ENCODE measurements at regions not wholly inside any gene's neighbourhood (a gene's known extent, or its start where the extent isn't known, plus 50 kb on each side); places are given as distances from the start of the nearest gene placed in this dataset.

DNA sequence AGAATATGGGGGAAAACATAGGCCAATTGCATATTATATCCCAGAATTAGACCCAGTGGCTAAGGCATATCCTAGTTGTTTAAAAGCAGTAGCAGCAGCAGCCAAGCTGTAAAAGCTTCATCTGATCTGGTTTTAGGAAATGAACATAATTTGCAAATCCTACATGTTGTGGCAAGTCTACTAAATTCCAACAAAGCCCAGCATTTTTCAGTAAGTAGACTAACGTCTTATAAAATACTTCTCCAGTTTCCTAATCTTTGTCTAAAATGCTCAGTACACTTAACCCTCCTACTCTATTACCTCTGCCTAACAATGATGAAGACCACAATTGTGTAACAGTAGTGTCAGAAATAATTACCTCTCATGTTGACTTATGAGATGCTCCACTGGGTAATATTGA, 70.9 kb upstream of the RERGL start:
- H3K27ac ChIP-seq (ENCODE audit: low read depth) = no peak overlapping the region
- peaks cover 5% of the 10 kb centered on the region; the same call in 1 of the 2 replicates for H3K36me3 ChIP-seq (ENCODE audit: insufficient read depth)
- H3K9me2 ChIP-seq (ENCODE audit: insufficient read depth) = no peaks in the 10 kb centered on the region; the same call in 1 of the 2 replicates
- Mint-ChIP-seq H3K27me3 (ENCODE audit: insufficient read depth, low read depth, poor library complexity) (no peaks in the 10 kb centered on the region), H3K36me3 (ENCODE audit: low read depth) (peaks cover 13% of the 10 kb centered on the region; the same call in 2 of the 3 replicates), H3K9me3 (peaks cover 21% of the 10 kb centered on the region), H3K4me3 (no peak overlapping the region), H3K4me1 (no peaks in the 10 kb centered on the region), H3K27ac (no peak overlapping the region)
- no peak overlapping the region for H3K4me2 ChIP-seq
- H3F3A ChIP-seq (replicated peaks; ENCODE audit: low read depth) = no peaks in the 10 kb centered on the region
- no peaks in the 10 kb centered on the region for H3K79me2 ChIP-seq (replicated peaks; ENCODE audit: insufficient read depth)
- H4K20me1 ChIP-seq (replicated peaks; ENCODE audit: insufficient read depth) = no peaks in the 10 kb centered on the region
- H3K4me1 ChIP-seq (ENCODE audit: insufficient read depth) = no peaks in the 10 kb centered on the region
- DNase-seq (ENCODE audit: low spot score) = no peak
- ATAC-seq = no peak
- TF ChIP-seq POLR2AphosphoS5 (IDR thresholded peaks at IDR 0.05; ENCODE audit: low read depth) (no peak), EZH2phosphoT487 (IDR thresholded peaks at IDR 0.05; ENCODE audit: unreplicated experiment) (no peak), STAT1 (IDR thresholded peaks at IDR 0.05; ENCODE audit: unreplicated experiment) (no peak), NANOG (IDR thresholded peaks at IDR 0.05; ENCODE audit: borderline replicate concordance) (no peak), JUNB (IDR thresholded peaks at IDR 0.05; ENCODE audit: unreplicated experiment) (no peak)
- TF ChIP-seq, protein P1, sequence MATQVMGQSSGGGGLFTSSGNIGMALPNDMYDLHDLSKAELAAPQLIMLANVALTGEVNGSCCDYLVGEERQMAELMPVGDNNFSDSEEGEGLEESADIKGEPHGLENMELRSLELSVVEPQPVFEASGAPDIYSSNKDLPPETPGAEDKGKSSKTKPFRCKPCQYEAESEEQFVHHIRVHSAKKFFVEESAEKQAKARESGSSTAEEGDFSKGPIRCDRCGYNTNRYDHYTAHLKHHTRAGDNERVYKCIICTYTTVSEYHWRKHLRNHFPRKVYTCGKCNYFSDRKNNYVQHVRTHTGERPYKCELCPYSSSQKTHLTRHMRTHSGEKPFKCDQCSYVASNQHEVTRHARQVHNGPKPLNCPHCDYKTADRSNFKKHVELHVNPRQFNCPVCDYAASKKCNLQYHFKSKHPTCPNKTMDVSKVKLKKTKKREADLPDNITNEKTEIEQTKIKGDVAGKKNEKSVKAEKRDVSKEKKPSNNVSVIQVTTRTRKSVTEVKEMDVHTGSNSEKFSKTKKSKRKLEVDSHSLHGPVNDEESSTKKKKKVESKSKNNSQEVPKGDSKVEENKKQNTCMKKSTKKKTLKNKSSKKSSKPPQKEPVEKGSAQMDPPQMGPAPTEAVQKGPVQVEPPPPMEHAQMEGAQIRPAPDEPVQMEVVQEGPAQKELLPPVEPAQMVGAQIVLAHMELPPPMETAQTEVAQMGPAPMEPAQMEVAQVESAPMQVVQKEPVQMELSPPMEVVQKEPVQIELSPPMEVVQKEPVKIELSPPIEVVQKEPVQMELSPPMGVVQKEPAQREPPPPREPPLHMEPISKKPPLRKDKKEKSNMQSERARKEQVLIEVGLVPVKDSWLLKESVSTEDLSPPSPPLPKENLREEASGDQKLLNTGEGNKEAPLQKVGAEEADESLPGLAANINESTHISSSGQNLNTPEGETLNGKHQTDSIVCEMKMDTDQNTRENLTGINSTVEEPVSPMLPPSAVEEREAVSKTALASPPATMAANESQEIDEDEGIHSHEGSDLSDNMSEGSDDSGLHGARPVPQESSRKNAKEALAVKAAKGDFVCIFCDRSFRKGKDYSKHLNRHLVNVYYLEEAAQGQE (IDR thresholded peaks at IDR 0.05; ENCODE audit: unreplicated experiment) = no peak
- TF ChIP-seq, protein P2, sequence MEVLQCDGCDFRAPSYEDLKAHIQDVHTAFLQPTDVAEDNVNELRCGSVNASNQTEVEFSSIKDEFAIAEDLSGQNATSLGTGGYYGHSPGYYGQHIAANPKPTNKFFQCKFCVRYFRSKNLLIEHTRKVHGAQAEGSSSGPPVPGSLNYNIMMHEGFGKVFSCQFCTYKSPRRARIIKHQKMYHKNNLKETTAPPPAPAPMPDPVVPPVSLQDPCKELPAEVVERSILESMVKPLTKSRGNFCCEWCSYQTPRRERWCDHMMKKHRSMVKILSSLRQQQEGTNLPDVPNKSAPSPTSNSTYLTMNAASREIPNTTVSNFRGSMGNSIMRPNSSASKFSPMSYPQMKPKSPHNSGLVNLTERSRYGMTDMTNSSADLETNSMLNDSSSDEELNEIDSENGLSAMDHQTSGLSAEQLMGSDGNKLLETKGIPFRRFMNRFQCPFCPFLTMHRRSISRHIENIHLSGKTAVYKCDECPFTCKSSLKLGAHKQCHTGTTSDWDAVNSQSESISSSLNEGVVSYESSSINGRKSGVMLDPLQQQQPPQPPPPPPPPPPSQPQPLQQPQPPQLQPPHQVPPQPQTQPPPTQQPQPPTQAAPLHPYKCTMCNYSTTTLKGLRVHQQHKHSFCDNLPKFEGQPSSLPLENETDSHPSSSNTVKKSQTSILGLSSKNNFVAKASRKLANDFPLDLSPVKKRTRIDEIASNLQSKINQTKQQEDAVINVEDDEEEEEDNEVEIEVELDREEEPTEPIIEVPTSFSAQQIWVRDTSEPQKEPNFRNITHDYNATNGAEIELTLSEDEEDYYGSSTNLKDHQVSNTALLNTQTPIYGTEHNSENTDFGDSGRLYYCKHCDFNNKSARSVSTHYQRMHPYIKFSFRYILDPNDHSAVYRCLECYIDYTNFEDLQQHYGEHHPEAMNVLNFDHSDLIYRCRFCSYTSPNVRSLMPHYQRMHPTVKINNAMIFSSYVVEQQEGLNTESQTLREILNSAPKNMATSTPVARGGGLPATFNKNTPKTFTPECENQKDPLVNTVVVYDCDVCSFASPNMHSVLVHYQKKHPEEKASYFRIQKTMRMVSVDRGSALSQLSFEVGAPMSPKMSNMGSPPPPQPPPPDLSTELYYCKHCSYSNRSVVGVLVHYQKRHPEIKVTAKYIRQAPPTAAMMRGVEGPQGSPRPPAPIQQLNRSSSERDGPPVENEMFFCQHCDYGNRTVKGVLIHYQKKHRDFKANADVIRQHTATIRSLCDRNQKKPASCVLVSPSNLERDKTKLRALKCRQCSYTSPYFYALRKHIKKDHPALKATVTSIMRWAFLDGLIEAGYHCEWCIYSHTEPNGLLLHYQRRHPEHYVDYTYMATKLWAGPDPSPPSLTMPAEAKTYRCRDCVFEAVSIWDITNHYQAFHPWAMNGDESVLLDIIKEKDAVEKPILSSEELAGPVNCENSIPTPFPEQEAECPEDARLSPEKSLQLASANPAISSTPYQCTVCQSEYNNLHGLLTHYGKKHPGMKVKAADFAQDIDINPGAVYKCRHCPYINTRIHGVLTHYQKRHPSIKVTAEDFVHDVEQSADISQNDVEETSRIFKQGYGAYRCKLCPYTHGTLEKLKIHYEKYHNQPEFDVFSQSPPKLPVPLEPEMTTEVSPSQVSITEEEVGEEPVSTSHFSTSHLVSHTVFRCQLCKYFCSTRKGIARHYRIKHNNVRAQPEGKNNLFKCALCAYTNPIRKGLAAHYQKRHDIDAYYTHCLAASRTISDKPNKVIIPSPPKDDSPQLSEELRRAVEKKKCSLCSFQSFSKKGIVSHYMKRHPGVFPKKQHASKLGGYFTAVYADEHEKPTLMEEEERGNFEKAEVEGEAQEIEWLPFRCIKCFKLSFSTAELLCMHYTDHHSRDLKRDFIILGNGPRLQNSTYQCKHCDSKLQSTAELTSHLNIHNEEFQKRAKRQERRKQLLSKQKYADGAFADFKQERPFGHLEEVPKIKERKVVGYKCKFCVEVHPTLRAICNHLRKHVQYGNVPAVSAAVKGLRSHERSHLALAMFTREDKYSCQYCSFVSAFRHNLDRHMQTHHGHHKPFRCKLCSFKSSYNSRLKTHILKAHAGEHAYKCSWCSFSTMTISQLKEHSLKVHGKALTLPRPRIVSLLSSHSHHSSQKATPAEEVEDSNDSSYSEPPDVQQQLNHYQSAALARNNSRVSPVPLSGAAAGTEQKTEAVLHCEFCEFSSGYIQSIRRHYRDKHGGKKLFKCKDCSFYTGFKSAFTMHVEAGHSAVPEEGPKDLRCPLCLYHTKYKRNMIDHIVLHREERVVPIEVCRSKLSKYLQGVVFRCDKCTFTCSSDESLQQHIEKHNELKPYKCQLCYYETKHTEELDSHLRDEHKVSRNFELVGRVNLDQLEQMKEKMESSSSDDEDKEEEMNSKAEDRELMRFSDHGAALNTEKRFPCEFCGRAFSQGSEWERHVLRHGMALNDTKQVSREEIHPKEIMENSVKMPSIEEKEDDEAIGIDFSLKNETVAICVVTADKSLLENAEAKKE (CRISPR knock-in tag; IDR thresholded peaks at IDR 0.05) = no peak
- H3K27me3 ChIP-seq (ENCODE audit: insufficient read depth) = no peaks in the 10 kb centered on the region
- H2AFZ ChIP-seq = no peak overlapping the region
- no peak overlapping the region for H3K4me3 ChIP-seq
